WERI-Rb-1 (cell line): ENCODE measurements at regions not wholly inside any gene's neighbourhood (a gene's known extent, or its start where the extent isn't known, plus 50 kb on each side); places are given as distances from the start of the nearest gene placed in this dataset.
"Not testable (repeated sequence)": the region's sequence is repeated elsewhere in the genome, so short reads cannot be mapped to it uniquely, and the experiment has no call there.

Experiments used
- DNase-seq: peaks from one replicate; pipeline ENCODE4 v3.0.0-alpha.2; 2020
- H3K27ac ChIP-seq: fragments of 250-450 bp; sonication (Bioruptor Pico); 2 replicates; pipeline ENCODE4 v1.5.1; 2020; ENCODE audit warnings: mild to moderate bottlenecking, moderate library complexity
- H3K27me3 ChIP-seq: fragments of 250-450 bp; sonication (Bioruptor Pico); 2 replicates; pipeline ENCODE4 v1.5.1; 2021; ENCODE audit warnings: mild to moderate bottlenecking, low read depth, moderate library complexity; ENCODE audit not compliant: insufficient read depth, severe bottlenecking
- H3K36me3 ChIP-seq: fragments of 250-450 bp; sonication (Bioruptor Pico); 2 replicates; pipeline ENCODE4 v1.5.1; 2020; ENCODE audit warnings: mild to moderate bottlenecking, moderate library complexity
- H3K4me3 ChIP-seq: 2 replicates; pipeline ENCODE4 v1.5.1; 2011; ENCODE audit warnings: low read depth, mild to moderate bottlenecking, control low read depth, low read length
- H3K9me3 ChIP-seq: fragments of 250-450 bp; sonication (Bioruptor Pico); 2 replicates; pipeline ENCODE4 v1.5.1; 2021; ENCODE audit warnings: mild to moderate bottlenecking, moderate library complexity; ENCODE audit not compliant: severe bottlenecking
- CTCF ChIP-seq: IDR thresholded peaks from 2 replicates; pipeline ENCODE4 v1.5.1; 2011; ENCODE audit warnings: low read depth, mild to moderate bottlenecking, control low read depth, inconsistent platforms, low read length

- Histone ChIP-seq H3K27ac (no peak overlapping the region), H3K36me3 (no peaks in the 10 kb centered on the region), H3K4me3 (no peak overlapping the region), H3K27me3 (no peaks in the 10 kb centered on the region), H3K9me3 (no peaks in the 10 kb centered on the region)
- no peak for TF ChIP-seq CTCF
- no peak for DNase-seq
Measured at GRCh38 chr5:57884346-57885102, 401.9 kb upstream of the ACTBL2 start.

- H3K27ac ChIP-seq: no peak overlapping the region
- no peaks in the 10 kb centered on the region for H3K36me3 ChIP-seq
- TF ChIP-seq CTCF: no peak
- no peaks in the 10 kb centered on the region for H3K27me3 ChIP-seq
- no peak for DNase-seq
- no peak overlapping the region for H3K4me3 ChIP-seq
- no peaks in the 10 kb centered on the region for H3K9me3 ChIP-seq
Measured at GRCh38 chr5:57880216-57880615, 397.6 kb upstream of the ACTBL2 start.

- DNase-seq: no peak
- no peak for TF ChIP-seq CTCF
- H3K27me3 ChIP-seq: no peaks in the 10 kb centered on the region
- H3K9me3 ChIP-seq: no peaks in the 10 kb centered on the region
- H3K36me3 ChIP-seq: no peaks in the 10 kb centered on the region
- H3K4me3 ChIP-seq: no peak overlapping the region
- no peak overlapping the region for H3K27ac ChIP-seq
Measured at GRCh38 chr5:57878301-57878722, 395.7 kb upstream of the ACTBL2 start.

- Histone ChIP-seq H3K36me3 (no peaks in the 10 kb centered on the region), H3K4me3 (no peak overlapping the region), H3K27me3 (no peaks in the 10 kb centered on the region), H3K9me3 (no peaks in the 10 kb centered on the region), H3K27ac (no peak overlapping the region)
- DNase-seq: no peak
- TF ChIP-seq CTCF: no peak
Measured at GRCh38 chr5:57871496-57871895, 388.9 kb upstream of the ACTBL2 start.

GRCh38 chr5:57870267-57870666 lies 387.7 kb upstream of the ACTBL2 start:
- not testable (repeated sequence) for H3K9me3 ChIP-seq, H3K27me3 ChIP-seq, H3K4me3 ChIP-seq, DNase-seq, H3K27ac ChIP-seq, H3K36me3 ChIP-seq

- Histone ChIP-seq H3K27ac (no peak overlapping the region), H3K9me3 (no peaks in the 10 kb centered on the region), H3K4me3 (no peak overlapping the region), H3K36me3 (no peaks in the 10 kb centered on the region), H3K27me3 (no peaks in the 10 kb centered on the region)
- DNase-seq: peak; percentile 68
- no peak for TF ChIP-seq CTCF
Measured at GRCh38 chr5:57863661-57864060, 381.1 kb upstream of the ACTBL2 start.
